AG08395 (cell line): ENCODE measurements at regions not wholly inside any gene's neighbourhood (a gene's known extent, or its start where the extent isn't known, plus 50 kb on each side); places are given as distances from the start of the nearest gene placed in this dataset.

ENCODE experiments used
- DNase-seq: peaks from one replicate; pipeline ENCODE4 v3.0.0; 2012; ENCODE audit warnings: mixed read lengths, low spot score

DNA sequence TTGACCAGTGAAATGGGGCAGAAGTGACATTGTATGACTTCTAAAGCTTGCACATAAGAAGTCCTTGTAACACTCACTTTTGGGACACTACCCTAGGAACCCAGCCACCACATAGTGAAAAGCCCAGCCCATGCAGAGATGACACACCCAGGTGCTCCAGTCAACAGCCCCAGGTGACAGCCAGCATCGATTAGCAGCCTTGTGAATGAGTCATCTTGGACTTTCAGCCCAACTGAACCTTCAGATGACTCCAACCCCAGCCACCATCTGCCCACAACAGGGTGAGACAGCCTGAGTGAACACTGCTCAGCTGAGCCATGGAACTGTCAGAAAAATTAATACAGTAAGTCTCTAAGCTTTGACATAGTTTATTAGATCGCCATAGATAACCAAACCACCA is 458.6 kb downstream of the ZSWIM6 start:
- DNase-seq = no peak

DNA sequence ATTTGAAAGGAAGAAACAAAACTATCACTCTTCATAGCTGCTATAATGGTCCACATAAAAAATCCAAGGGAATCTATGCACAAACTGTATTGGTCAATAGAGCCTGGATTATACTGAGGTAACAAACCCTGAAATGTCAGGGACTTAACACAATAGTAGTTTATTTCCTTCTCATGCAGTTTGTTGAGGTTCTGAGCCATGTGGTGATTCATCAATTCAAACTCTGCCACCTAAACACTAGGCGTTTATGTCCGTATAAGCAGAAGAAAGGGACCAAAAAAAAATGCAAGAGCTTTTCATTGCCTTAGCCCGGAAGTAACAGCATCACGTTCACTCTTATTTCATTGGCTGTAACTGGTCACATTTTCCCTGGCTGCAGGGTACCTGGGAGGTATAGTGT is 464.7 kb downstream of the ZSWIM6 start:
- no peak for DNase-seq

DNA sequence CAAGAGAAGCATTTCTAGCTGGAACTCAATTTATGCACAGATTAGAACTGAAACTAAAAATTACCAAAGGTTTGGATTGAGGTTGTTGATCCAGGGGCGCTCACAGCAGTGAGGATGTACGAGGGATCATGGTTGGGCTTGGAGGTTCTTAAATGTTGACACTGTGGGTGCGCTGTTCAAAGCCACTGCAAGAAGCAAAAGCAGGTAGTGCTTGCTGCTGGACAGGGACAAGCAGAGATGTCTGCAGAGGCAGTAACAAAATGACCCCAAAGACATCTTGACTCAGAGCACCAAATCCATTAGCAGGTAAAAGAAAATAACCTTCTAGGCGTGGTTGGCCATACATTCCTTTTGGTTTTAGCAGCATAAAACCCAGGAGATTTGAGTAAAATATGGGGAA is 468.4 kb downstream of the ZSWIM6 start:
- DNase-seq = no peak

DNA sequence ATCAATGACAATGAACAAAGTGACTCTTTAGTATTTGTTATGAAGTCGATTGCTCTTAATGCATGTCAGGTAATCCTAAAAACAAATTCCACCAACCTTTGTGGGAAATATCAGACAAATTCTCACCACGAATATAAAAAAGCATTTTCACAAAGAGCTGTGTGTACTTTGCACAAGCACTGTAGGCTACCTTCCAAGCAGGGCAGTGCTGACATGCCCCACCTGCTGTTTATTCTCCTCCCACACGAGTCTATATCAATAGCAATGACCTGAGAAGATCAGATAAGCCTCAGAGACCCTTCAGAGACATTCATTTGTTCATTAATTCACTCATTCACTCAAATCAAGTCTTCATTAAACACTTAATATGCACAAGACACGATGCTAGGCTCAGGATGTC is 469.1 kb downstream of the ZSWIM6 start:
- DNase-seq = no peak

DNA sequence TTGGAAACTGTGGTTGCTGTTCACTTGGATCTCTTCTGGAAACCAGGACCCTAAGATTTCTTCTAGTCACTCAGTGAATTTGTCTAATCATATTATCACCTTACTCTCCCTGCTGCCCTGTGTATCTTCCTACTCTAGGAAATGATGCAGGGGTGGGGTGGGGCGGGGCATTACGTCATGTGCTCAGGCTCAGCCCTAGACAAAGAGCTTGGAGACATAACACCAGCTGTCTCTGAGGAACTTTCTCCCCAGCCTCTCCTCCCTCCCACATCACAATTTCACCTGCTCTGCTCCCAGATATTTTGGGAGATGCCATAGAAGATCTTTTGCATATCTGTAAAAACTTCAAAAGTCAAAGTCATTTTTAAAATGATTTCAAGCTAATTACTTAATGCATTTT is 470.4 kb downstream of the ZSWIM6 start:
- no peak for DNase-seq

DNA sequence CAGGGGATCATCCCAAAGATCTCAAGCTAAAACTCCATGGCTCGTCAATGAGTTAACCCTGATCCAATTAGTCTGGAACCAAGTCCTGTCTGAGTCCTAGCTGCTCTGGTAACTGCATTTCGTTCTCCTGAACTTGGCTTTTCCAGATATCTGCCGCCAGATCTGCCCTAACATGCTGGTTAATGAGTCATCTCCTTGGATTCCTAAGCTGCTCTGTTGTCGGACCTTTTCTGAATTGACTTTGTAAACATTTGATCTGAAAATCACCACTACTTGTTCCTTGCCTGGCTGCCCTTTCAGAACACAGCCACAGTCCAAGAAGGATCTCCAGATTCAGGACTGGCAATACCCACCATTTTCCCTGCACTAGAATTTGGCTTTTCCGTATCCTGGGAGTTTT is 473.0 kb downstream of the ZSWIM6 start:
- peak; percentile 40 for DNase-seq

DNA sequence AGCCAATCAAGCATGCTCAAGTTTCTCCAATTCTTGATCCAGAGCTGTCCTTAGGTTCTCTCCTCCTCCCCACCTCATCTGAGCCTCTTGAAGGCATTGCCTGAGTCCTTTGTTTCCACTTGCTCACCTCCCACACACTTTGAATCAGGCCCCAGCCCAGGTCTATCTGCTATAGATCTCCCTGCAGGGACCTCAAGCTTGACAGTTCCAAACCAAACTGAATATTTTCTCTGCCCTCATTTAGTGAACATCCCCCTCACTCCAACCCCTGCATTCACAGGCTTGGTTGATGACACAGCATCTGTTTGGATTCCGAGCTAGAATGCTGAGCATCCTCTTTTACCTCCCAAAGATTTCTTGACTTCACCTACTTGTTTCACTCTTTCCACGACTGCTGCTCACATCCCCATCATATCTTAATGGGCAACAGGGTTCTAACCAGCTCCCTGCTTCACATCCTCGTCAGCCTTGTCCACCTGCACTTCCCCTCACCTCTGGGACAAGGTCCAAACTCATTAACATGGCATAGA is 474.5 kb downstream of the ZSWIM6 start:
- DNase-seq = no peak

DNA sequence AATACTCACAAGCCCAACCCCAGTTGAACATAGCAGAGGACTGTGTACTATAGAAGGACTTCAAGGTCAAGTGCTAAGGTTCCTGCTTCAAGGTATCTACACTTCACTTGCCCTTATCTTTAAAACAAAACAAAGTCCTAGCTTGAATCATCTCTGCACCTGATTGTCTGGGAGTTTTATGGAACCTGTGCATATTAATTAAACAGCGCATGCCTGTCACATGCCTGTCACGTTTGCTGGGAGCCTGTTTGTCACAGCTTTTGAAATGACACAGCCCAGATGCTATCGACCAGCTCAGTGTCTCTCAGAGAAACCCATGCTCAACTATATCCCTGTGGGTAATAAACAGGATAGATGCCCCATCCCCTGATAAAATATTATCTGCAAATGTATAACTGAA is 476.0 kb downstream of the ZSWIM6 start:
- no peak for DNase-seq

DNA sequence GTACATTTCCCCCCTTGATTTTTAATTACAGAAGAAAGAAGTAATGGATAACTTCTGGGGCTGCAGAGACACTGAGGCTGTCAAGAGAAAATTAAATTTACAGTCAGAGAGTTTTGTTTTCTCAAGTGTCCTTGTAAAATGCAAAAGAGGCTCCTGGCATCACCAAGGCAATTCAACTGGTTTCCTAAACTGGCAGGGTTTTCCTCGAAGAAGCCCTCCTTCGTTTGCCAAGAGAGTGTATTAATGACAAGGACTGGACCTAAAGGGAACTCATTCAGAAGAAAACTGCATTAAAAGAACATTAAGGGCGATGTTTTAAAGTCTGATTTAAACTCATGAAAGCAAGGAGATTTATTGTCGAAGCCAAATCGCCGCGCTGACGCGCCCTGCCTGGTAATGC is 476.9 kb downstream of the ZSWIM6 start:
- no peak for DNase-seq

DNA sequence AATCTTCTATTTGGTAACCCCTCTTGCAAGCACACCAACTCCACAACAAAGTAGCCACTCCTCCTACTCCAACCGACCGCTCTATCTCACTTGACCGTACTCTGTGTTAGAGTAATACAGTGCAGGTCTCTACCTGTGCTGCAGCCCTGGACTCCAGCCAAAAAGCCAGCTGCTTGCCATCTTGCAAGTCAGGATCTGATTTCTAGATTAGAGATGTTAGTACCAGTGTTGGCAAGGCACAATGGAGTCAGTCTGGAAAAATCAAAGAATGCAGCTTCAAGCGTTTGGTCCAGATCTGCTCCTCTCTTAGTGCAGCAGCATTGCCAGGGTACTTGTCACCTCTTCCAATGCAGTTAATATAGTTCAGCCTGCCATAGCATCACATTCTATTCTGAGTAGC is 477.6 kb downstream of the ZSWIM6 start:
- DNase-seq = no peak

DNA sequence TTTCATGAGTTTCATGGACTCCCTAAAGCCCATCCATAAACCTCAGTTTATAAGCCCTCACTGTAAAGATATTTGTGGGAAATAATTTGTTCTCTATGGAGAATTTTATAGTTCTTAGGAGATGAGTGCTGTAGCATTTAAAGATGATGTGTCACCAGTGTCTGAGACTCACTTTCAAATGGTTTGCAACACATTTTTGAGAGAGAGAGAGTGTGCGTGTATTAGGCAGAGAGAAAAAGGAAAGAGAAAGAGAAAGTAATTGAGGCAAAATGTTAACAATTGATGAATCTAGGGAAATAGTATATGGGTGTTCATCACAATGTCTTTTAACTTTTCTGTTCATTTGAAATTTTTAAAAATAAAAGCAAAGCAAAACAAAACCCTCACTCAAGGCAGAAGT is 479.0 kb downstream of the ZSWIM6 start:
- no peak for DNase-seq

DNA sequence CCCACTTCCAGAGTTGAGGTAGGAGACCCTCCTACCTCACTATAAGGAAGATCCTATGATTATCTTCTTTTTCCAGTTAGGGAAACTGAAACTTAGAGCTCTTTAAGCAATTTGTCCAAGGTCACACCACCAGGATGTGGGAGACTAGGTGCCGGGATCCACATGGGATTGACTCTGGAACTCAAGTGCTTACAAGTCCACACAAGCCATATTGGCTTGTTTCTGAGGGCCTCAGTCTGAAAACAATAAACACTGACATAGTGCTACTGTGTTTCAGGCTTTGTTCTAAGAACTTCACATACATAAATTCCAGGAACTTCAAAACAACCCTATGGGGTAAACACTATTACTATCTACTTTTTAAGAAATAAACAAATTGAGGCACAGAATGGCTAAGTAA is 481.3 kb downstream of the ZSWIM6 start:
- DNase-seq = no peak

DNA sequence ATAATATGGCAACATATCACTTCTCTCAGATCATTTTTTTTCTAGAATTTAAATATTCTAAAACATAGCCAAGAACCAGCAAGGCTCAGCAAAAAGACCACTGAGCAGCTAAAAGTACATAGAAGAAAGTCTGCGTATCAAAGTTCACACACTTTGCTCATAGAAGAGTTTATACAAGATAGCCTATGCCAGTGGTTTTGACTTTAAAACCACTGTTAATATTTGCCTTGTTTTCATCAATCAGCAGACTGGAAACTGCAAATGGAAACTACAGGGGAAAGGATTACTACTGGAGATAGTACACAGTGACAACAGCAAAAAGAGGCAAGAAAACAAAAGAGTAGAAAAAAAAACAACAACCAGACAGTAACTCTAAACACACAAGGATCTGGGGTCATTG is 483.3 kb downstream of the ZSWIM6 start:
- no peak for DNase-seq

DNA sequence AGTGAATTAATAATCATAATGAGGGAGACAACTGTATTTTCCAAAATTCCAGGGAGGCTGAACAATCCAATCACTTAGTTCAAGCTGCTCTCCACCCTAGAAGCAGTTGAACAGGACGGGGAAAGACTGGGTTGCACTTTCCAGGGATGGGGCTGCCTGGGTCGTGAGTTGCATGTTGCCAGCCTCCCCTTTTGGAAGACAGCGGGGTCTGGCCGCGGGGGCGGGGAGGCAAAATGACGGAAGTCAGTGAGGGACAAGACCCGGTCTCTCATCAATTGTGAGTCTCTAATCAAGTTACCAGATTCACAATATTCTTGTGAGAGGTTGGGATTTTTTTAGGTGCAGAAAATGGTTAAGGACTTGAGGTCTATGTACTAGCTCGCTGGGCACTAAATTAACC is 484.1 kb downstream of the ZSWIM6 start:
- DNase-seq = no peak

DNA sequence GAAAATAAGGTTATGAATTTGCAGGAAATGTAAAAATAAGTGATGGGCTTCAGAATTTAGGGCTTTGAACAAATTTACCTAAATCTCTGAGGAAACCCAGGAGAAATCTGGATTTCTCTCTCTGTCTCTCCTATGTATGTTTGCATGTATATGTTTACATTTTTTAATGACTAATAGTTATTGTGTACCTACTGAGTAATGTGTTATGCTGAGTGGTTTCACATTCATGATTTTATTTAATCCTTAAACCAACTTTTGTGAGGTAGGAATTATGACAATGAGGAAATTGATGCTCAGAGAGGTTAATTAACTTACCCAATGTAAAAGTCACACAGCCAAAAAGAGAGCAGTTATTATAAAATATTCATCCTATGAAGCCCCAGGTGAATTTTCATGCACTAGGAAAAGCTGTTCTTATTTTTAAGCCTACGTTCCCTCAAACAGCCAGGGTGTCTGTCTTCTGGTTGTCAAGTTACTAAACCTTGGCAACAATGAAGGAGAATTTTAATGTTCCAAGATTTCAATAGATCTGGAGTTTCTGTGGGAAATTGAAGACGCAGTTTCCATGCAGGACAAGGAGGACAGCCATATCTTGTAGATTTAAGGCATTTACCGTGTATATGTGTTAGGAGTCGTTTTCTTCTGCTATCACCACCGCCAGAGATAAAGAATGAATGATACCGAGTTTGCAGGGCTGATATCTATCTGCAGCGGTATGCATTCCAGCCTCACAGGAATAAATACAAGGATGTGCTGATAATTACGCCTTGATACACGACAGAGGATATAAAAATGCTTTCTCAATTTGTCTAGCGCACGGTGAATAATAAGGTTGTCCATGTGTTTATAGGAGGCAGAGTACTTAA is 484.8 kb downstream of the ZSWIM6 start:
- DNase-seq = no peak

DNA sequence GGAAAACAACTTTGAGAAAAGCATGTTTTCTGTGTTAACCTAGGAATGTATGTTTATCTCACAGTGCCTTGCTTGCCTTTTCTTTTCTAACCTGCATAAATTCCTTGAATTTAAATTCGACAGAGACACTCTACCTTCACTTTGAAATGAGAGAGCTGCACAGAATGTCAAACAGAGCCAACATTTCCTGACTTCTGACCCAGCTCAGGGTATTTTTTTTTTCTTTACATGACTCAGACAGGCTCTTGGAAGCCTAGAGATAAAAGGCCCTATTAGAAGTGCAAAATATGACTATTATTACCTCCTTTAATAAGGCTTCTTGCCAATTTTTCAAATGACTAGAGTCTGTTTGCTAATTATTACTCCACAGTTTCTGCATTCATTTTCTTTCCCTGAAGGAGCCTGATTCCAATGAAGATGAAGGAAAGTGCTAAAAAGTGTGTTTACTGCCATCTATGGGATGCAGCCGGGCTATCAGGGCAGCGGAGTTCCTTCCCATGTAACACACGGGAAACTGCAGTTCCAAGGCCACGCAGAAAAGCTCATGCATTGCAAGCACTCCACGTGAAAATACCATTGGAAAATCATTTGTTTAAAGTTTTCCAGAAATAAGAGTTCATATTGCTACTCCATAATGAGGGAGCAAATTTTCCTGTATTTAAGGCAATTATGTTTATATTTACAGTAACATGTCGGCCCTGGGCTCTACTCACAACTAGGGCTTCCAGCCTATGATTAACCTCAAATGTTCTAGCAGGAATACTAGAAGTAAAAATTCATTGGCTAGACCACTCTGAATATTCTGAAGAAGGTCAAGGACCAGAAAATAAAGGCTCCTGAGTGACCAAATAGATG is 485.6 kb downstream of the ZSWIM6 start:
- DNase-seq = peak; percentile 62

DNA sequence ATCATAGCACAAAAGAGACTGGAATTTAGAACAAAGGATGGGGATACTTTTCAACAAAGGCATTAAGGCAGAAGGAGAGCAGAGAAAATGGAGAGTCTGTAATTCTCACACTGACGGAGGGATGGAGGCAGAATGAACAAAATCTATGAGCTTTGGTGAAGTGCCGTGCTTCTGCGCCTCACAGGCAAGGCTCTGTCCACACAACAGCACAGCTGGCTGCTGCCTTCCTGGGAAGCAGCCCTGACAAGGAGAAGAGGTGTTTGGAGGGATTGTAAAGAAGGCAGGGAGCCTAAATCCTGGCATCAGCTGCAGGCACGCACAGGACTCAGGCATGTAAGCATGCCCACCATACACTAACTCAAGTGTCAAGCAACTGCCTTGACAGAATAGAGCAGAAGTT is 485.2 kb upstream of the KIF2A start:
- DNase-seq = no peak

DNA sequence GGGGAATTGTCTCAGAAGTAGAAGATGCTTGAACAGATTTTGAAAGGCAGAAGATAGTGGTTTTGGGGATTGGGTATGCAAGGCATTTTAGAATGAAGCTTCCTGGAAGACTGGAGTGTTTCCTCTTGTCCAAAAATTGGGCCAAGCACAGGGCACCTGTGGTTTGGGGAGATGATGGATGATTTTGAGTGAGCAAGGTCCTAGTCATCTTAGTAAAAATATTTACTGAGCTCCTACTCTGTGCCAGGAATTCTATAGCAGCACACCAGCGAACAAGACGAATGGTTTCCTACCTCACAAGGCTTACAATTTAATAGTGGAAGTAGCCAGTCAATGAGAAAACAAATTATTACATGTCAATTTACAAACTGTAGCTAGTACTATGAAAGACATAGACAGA is 484.4 kb upstream of the KIF2A start:
- DNase-seq = no peak

DNA sequence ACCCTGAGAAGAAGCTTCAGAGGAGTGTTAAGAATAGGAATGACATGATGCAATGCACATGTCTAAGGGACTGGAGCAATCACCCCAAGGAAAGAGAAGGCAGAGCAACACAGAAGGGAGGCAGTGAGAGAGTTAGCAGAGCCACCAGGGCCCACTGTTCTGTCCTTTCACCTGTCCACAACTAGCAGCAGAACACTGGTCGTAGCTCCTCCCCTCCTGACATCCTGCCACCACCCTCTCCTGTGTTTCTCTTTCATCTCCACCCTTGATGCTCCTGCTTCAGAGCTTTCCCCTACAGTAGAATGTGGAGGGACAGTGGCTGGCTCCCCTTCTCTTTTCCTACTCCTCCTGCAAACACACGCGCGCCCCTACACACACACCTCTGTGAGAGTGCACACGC is 483.4 kb upstream of the KIF2A start:
- DNase-seq = no peak

DNA sequence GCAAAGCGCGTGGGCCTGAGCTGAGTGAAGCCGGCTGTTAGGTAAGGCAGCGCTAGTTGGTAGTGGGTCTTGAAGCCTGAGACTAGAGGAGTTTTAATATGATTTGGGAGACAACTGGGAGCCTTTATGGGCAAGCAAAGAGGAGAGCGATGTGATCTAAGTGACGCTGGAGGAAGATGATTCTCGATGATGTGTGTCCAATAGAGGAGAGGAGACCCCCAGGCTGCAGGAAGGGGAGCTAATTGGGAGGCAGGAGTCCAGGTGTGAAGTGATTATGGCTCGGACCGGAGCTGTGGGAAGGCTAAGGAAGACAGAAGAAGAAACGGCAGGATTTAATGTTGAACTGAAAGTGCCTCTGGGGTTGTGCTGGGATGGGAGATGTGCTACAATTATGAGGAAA is 482.9 kb upstream of the KIF2A start:
- no peak for DNase-seq

DNA sequence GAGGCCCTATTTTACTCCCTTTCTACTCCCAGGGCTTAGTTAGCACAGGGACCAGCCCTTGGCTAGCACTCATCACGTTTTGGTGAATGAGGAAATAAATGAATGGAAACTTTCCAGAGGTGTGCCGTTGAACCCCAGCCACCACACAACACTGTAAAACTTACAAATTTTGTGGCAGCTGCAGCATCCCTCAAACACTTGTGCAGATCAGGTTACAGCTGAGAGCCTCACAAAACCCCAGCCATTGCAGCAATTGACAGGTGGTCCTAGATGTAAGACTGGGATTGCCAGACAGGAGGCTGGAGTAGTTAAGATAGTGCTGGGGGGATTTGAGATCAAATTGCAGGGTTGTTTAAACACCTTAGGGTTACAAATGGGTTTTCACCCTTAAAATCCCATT is 482.2 kb upstream of the KIF2A start:
- no peak for DNase-seq

DNA sequence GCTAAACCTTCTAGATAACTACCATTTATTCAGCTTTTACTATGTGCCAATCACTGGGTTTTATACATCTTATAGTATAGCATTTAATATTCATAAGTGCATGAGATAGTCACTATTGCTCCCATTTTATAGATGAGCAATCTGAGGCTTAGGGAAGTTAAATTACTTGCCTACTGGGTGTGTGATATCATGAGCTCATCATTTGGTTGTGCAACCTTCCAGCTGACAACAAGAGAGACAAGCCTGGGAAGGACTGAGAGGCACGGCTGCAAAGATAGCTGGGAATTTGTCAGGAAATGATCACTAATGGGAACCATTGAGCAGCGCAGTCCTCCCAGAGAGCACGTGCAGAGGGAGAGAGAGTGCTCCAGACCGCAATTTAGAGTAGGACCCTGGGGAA is 481.6 kb upstream of the KIF2A start:
- DNase-seq = no peak

DNA sequence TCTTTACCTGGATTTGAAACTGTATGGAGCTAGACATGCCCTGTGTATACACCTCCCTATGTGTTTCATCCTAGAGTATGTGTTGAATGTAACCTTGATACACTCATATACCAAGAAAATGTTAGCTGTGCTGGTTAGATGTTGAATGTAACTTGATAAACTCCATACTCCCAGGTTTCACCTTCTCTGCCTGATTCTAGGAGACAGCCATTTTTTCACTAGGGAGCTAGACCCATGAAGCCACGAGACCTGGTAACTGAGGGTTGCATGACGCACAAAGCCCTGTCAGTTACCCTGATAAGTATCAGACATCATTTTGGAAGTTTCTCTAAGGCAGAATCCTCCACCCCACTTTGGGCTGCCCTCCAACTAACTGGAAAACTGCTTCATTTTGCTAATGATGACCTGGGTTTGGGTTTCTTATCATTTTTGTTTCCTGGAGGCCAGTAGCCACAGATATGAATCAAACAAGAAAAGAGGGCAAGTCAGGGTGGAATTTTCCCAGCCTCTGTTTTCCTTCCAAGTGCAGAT is 478.5 kb upstream of the KIF2A start:
- DNase-seq = no peak
